Right atrium auricular region (tissue), 2 donors: ENCODE measurements at regions not wholly inside any gene's neighbourhood (a gene's known extent, or its start where the extent isn't known, plus 50 kb on each side); places are given as distances from the start of the nearest gene placed in this dataset.

Experiments used
- DNase-seq: peaks from one replicate; pipeline ENCODE4 v3.0.0-alpha.2; 2019; ENCODE audit warnings: low spot score
- H3K27ac ChIP-seq, 2 donors: fragments of 200-600 bp; sonication (generic); 1 replicate in 1 of 2; 2 replicates in 1 of 2; pipeline ENCODE4 v1.5.1; 2016 to 2019
- H3K27me3 ChIP-seq, 2 donors: fragments of 200-600 bp; sonication (generic); one replicate each; pipeline versions ENCODE4 v1.5.1 to v1.6.0; 2017 to 2019
- H3K36me3 ChIP-seq: fragments of 200-600 bp; sonication (generic); one replicate; pipeline ENCODE4 v1.5.1; 2016
- H3K4me1 ChIP-seq, 2 donors: fragments of 200-600 bp; sonication (generic); one replicate each; pipeline versions ENCODE4 v1.5.1 to v1.6.0; 2017 to 2019
- H3K4me3 ChIP-seq, 2 donors: fragments of 200-600 bp; sonication (generic); 1 replicate in 1 of 2; 2 replicates in 1 of 2; pipeline ENCODE4 v1.5.1; 2017 to 2019; ENCODE audit warnings: mild to moderate bottlenecking in 1 of 2, moderate library complexity in 1 of 2
- H3K9me3 ChIP-seq, 2 donors: fragments of 200-600 bp; sonication (generic); one replicate each; pipeline ENCODE4 v1.5.1; 2019
- TF ChIP-seq, protein P1 (sequence below), 2 donors: fragments of 200-600 bp; sonication (generic); IDR thresholded peaks; one replicate each; pipeline ENCODE4 v1.5.1; 2019; ENCODE audit warnings: antibody characterized with exemption in 2 of 2

DNA sequence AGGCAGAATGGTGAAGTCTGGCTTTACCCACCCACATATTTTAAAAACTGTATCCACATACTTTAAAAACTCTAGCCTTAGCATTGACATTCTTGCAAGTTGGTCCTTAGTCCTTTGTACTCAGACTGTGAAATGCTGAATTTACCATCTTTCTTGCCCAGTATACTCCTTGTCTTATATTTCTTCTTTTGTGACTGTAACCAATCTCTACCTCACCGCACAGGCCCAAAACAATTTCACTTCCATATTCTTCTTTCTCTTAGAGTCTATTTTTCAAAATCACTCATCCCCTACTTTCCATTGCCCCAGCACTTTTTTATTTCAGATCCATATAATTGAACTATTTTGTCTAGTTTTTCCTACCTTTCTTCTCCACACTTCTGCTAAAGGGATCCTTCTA, 892.4 kb upstream of the B3GALT2 start:
- Histone ChIP-seq H3K27me3 (no peaks in the 10 kb centered on the region), H3K9me3 (no peaks in the 10 kb centered on the region), H3K27ac (no peak overlapping the region), H3K4me1 (no peaks in the 10 kb centered on the region), H3K36me3 (no peaks in the 10 kb centered on the region), H3K4me3 (no peak overlapping the region)
- TF ChIP-seq, protein P1, sequence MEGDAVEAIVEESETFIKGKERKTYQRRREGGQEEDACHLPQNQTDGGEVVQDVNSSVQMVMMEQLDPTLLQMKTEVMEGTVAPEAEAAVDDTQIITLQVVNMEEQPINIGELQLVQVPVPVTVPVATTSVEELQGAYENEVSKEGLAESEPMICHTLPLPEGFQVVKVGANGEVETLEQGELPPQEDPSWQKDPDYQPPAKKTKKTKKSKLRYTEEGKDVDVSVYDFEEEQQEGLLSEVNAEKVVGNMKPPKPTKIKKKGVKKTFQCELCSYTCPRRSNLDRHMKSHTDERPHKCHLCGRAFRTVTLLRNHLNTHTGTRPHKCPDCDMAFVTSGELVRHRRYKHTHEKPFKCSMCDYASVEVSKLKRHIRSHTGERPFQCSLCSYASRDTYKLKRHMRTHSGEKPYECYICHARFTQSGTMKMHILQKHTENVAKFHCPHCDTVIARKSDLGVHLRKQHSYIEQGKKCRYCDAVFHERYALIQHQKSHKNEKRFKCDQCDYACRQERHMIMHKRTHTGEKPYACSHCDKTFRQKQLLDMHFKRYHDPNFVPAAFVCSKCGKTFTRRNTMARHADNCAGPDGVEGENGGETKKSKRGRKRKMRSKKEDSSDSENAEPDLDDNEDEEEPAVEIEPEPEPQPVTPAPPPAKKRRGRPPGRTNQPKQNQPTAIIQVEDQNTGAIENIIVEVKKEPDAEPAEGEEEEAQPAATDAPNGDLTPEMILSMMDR (IDR thresholded peaks at IDR 0.05), result no peak
- no peak for DNase-seq

DNA sequence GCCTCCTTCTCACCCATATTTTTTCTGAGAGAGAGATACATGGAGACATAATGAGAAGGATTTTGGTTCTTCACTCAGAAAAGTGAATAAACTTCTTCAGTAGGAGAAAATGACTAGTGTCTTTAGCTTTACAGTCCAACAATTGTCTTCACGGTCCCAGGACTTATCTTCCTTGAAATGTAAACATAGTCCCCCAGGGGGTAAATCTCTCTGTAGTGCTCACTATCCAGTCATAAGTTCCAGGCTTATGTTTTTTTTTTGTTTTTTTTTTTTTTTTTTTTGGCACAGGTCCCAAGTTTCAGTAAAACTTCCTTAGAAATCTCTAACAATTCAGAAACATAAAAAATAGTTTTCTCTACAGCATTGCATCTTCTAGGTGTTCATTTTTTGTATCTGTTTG, 890.2 kb upstream of the B3GALT2 start:
- H3K36me3 ChIP-seq, result no peaks in the 10 kb centered on the region
- no peaks in the 10 kb centered on the region for H3K27me3 ChIP-seq
- DNase-seq, result no peak
- no peaks in the 10 kb centered on the region for H3K9me3 ChIP-seq
- TF ChIP-seq, protein P1 (IDR thresholded peaks at IDR 0.05), result no peak
- H3K4me1 ChIP-seq, result no peaks in the 10 kb centered on the region
- H3K4me3 ChIP-seq, result no peak overlapping the region
- H3K27ac ChIP-seq, result no peak overlapping the region

DNA sequence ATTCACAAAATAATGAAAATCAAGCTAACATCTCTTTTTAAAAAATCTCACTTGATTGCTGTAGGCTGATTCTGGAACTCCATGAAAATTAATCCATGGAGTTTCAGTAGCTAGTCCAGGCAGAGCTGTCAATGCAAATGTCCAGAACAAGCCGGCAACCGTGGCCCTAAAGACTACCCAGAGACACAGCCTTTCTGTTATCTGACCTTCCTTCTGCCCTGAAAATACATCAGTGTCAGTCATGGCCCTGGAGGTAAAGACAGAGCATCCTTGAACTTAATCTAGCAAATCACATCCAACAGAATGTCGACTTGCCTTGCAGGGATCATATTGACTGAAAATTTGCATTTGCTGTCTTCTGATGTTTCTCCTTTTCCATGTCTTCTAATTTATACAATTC, 887.4 kb upstream of the B3GALT2 start:
- Histone ChIP-seq H3K27me3 (no peaks in the 10 kb centered on the region), H3K4me1 (peaks cover 0 to 9% of the 10 kb centered on the region in 2 donors), H3K9me3 (no peaks in the 10 kb centered on the region), H3K4me3 (no peak overlapping the region), H3K36me3 (no peaks in the 10 kb centered on the region), H3K27ac (no peak overlapping the region)
- TF ChIP-seq, protein P1 (IDR thresholded peaks at IDR 0.05), result no peak
- no peak for DNase-seq

DNA sequence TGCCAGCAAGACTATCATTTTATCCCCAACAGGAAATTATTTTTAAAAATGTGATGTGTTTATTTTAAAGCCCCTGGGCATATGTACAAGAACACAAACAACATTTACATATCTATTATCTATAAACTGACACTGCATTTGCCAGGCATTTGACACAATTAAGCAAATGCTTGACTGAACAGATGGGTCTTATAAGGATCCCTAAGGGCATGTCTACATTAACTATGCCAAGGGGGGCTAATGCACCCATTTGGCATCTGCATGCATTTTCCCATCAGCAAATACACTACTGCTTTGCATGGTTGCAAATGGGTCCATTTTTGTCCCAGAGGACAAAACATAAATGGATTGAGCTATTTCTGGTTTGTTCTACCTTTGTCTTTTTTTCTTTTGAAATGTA, 884.8 kb upstream of the B3GALT2 start:
- Histone ChIP-seq H3K9me3 (no peaks in the 10 kb centered on the region), H3K36me3 (no peaks in the 10 kb centered on the region), H3K4me3 (no peak overlapping the region), H3K27ac (peak overlapping the region in 1 of 2 donors; percentile 76), H3K27me3 (no peaks in the 10 kb centered on the region), H3K4me1 (peaks cover 0 to 19% of the 10 kb centered on the region in 2 donors)
- TF ChIP-seq, protein P1 (IDR thresholded peaks at IDR 0.05), result no peak
- no peak for DNase-seq

DNA sequence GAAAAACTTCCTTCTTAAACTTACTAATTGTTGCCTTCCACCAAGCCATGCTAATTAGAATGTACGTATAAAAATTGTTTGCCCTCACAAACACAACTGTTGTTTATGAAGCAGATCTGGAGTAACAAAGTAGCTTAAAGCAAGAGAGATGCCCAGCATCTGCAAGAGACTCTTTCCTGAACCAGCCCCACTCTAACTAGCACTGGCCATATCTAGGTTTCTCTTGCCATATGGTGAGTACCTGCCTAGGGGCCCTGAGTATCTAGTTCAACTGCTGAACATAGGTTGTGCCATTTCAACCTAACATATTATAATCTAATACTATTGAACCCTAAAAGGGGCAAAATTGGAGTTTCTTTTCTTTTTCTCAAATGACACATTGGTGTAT, 883.4 kb upstream of the B3GALT2 start:
- TF ChIP-seq, protein P1 (IDR thresholded peaks at IDR 0.05), result no peak
- H3K36me3 ChIP-seq, result no peaks in the 10 kb centered on the region
- H3K27ac ChIP-seq, result peak overlapping the region; percentile 52 to 76
- H3K9me3 ChIP-seq, result no peaks in the 10 kb centered on the region
- no peaks in the 10 kb centered on the region for H3K27me3 ChIP-seq
- no peak for DNase-seq
- peaks cover 0 to 19% of the 10 kb centered on the region in 2 donors for H3K4me1 ChIP-seq
- H3K4me3 ChIP-seq, result no peak overlapping the region

DNA sequence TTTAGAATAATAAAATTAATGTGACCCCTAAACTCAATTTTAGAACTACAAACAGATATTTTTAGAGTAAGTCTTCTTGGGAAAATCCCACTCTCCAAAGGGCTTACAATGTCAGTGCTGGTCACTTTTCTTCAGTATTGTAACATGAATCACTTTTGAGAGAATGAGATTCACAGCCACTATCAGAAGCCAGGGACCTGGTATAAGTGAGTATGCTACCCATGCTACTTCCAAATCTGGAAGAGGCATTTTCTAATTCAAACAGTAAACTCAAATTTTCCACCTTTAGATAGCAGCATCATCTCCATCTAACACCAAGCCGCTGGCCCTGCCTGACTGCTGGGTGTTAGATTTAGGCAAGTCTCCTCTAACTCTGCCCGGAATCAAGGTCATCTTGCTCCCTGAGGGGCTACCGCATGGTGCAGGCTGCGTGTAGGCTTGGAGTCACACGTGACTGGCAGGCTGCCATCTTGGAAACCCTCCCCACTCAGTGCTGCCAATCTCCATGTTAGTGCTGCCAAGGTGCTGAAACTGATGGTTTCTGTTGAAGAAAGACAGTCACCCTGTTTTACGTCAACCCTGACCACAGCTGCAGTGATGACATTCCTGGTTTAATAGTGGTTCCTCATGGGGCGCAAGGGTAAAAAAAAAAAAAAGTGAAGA, 882.9 kb upstream of the B3GALT2 start:
- TF ChIP-seq, protein P1 (IDR thresholded peaks at IDR 0.05), result no peak
- peak overlapping the region; percentile 52 to 76 for H3K27ac ChIP-seq
- H3K27me3 ChIP-seq, result no peaks in the 10 kb centered on the region
- H3K36me3 ChIP-seq, result no peaks in the 10 kb centered on the region
- H3K9me3 ChIP-seq, result no peaks in the 10 kb centered on the region
- H3K4me1 ChIP-seq, result peaks cover 0 to 19% of the 10 kb centered on the region in 2 donors
- no peak overlapping the region for H3K4me3 ChIP-seq
- peak; percentile 63 for DNase-seq
